ENCODE measurements at regions not wholly inside any gene's neighbourhood (a gene's known extent, or its start where the extent isn't known, plus 50 kb on each side); places are given as distances from the start of the nearest gene placed in this dataset.

- ATAC-seq: no peak
- Histone ChIP-seq H3K4me3 (no peak overlapping the region), H3K4me1 (no peaks in the 10 kb centered on the region), H3K9me3 (peaks cover 0 to 46% (median 22%) of the 10 kb centered on the region in 12 donors), H3K27me3 (no peaks in the 10 kb centered on the region), H3K27ac (no peak overlapping the region), H3K36me3 (no peaks in the 10 kb centered on the region)
- WGBS, 4 donors: 62 to 78% (median 66%) methylated on average over 4 to 5 of the region's 5 CpGs
- TF ChIP-seq CTCF (IDR thresholded peaks at IDR 0.05) (no peak), POLR2A (IDR thresholded peaks at IDR 0.05) (no peak)
- no peak for DNase-seq
- intact Hi-C loops (cut with DNase I): no loop called here
Measured at GRCh38 chr4:175109933-175110332, 191.8 kb downstream of the ADAM29 start.

GRCh38 chr4:175125410-175126068 is 207.4 kb downstream of the ADAM29 start:
- H3K27ac ChIP-seq: no peak overlapping the region

GRCh38 chr4:175127314-175127713 is 209.2 kb downstream of the ADAM29 start:
- DNase-seq (no peak), ATAC-seq (no peak)
- intact Hi-C loops (cut with DNase I): no loop called here
- H3K27me3 ChIP-seq: no peaks in the 10 kb centered on the region
- no peak overlapping the region for H3K4me3 ChIP-seq
- TF ChIP-seq CTCF (IDR thresholded peaks at IDR 0.05): no peak
- H3K36me3 ChIP-seq: no peaks in the 10 kb centered on the region
- H3K27ac ChIP-seq: no peak overlapping the region
- H3K9me3 ChIP-seq: peaks cover 0 to 29% (median 12%) of the 10 kb centered on the region in 12 donors
- WGBS, 4 donors: 68 to 91% (median 82%) methylated on average over 2 of the region's 2 CpGs
- no peaks in the 10 kb centered on the region for H3K4me1 ChIP-seq

More at GRCh38 chr4:175125410-175126068, 207.4 kb downstream of the ADAM29 start:
- Histone ChIP-seq H3K36me3 (no peaks in the 10 kb centered on the region), H3K4me1 (no peaks in the 10 kb centered on the region), H3K4me3 (no peak overlapping the region), H3K9me3 (peaks cover 0 to 47% (median 23%) of the 10 kb centered on the region in 12 donors), H3K27me3 (no peaks in the 10 kb centered on the region)
- ATAC-seq (no peak), DNase-seq (no peak)
- WGBS, 4 donors: 84 to 93% (median 91%) methylated on average over 4 of the region's 4 CpGs
- TF ChIP-seq POLR2A (IDR thresholded peaks at IDR 0.05): no peak
- TF ChIP-seq CTCF (IDR thresholded peaks at IDR 0.05): no peak
- intact Hi-C loops (cut with DNase I): no loop called here

- WGBS, 4 donors: 47 to 96% (median 81%) methylated on average over 4 of the region's 4 CpGs
- Histone ChIP-seq H3K4me3 (no peak overlapping the region), H3K36me3 (no peaks in the 10 kb centered on the region), H3K9me3 (peaks cover 0 to 7% (median 0%) of the 10 kb centered on the region in 12 donors), H3K27ac (no peak overlapping the region), H3K4me1 (no peaks in the 10 kb centered on the region), H3K27me3 (no peaks in the 10 kb centered on the region)
- DNase-seq (no peak), ATAC-seq (no peak)
- intact Hi-C loops (cut with DNase I): no loop called here
- TF ChIP-seq CTCF (IDR thresholded peaks at IDR 0.05): no peak
- no peak for TF ChIP-seq POLR2A (IDR thresholded peaks at IDR 0.05)
Measured at GRCh38 chr4:175129797-175130196, 211.6 kb downstream of the ADAM29 start.
